ENCODE measurements at regions not wholly inside any gene's neighbourhood (a gene's known extent, or its start where the extent isn't known, plus 50 kb on each side); places are given as distances from the start of the nearest gene placed in this dataset.

GRCh38 chr9:22645893-22646292, 199.3 kb downstream of the DMRTA1 start:
- Histone ChIP-seq H3K4me3 (no peak overlapping the region), H3F3A (ENCODE audit: low read depth) (no peaks in the 10 kb centered on the region), H2AFZ (replicated peaks) (no peak overlapping the region), H3K36me3 (no peaks in the 10 kb centered on the region), H4K20me1 (ENCODE audit: low read depth) (no peaks in the 10 kb centered on the region), H3K4me1 (no peaks in the 10 kb centered on the region), H3K27me3 (no peaks in the 10 kb centered on the region), H3K27ac (no peak overlapping the region), H3K9me3 (ENCODE audit: low read depth) (no peaks in the 10 kb centered on the region), H3K79me2 (ENCODE audit: low read depth) (no peaks in the 10 kb centered on the region), H3K4me2 (no peak overlapping the region), H3K9ac (no peak overlapping the region)
- H3K4me3 Mint-ChIP-seq: no peak overlapping the region
- H3K27me3 Mint-ChIP-seq (ENCODE audit: insufficient read depth, low read depth): no peaks in the 10 kb centered on the region
- peaks cover 2% of the 10 kb centered on the region for H3K9me3 Mint-ChIP-seq
- DNase-seq (ENCODE audit: low spot score): no peak
- H3K36me3 Mint-ChIP-seq: no peaks in the 10 kb centered on the region
- no peaks in the 10 kb centered on the region for H3K4me1 Mint-ChIP-seq
- TF ChIP-seq EZH2phosphoT487 (IDR thresholded peaks at IDR 0.05): no peak
- TF ChIP-seq, protein P1, sequence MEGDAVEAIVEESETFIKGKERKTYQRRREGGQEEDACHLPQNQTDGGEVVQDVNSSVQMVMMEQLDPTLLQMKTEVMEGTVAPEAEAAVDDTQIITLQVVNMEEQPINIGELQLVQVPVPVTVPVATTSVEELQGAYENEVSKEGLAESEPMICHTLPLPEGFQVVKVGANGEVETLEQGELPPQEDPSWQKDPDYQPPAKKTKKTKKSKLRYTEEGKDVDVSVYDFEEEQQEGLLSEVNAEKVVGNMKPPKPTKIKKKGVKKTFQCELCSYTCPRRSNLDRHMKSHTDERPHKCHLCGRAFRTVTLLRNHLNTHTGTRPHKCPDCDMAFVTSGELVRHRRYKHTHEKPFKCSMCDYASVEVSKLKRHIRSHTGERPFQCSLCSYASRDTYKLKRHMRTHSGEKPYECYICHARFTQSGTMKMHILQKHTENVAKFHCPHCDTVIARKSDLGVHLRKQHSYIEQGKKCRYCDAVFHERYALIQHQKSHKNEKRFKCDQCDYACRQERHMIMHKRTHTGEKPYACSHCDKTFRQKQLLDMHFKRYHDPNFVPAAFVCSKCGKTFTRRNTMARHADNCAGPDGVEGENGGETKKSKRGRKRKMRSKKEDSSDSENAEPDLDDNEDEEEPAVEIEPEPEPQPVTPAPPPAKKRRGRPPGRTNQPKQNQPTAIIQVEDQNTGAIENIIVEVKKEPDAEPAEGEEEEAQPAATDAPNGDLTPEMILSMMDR (IDR thresholded peaks at IDR 0.05): no peak
- no peak for TF ChIP-seq EZH2 (IDR thresholded peaks at IDR 0.05)
- no peak overlapping the region for H3K27ac Mint-ChIP-seq

DNA sequence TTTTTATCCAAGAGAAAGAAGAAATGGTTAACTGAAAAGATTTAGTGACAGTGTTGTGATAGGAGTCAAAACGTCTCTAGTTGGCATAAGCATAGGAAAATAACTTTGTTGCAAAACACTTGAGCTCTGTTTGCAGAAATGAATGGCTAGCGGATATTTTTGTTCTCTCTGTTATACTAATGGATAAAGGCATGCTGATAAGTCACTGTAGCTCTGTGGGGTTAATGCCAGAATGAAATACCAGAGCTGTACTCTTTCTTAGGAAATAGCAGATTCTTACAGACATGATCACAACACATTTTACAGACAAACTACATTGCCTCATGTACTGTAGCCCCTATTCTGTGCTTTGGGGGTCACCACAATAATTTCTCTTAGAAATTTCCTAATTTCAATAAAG, 202.8 kb downstream of the DMRTA1 start:
- Mint-ChIP-seq H3K4me3 (no peak overlapping the region), H3K36me3 (no peaks in the 10 kb centered on the region), H3K27me3 (ENCODE audit: insufficient read depth, low read depth) (no peaks in the 10 kb centered on the region), H3K9me3 (peaks cover 2% of the 10 kb centered on the region), H3K4me1 (no peaks in the 10 kb centered on the region), H3K27ac (no peak overlapping the region)
- H3K4me3 ChIP-seq: no peak overlapping the region
- no peaks in the 10 kb centered on the region for H3K79me2 ChIP-seq (ENCODE audit: low read depth)
- H3K9ac ChIP-seq: no peak overlapping the region
- H3K36me3 ChIP-seq: no peaks in the 10 kb centered on the region
- no peak for TF ChIP-seq EZH2phosphoT487 (IDR thresholded peaks at IDR 0.05)
- TF ChIP-seq EZH2 (IDR thresholded peaks at IDR 0.05): no peak
- TF ChIP-seq, protein P1 (IDR thresholded peaks at IDR 0.05): no peak
- DNase-seq (ENCODE audit: low spot score): no peak
- no peaks in the 10 kb centered on the region for H3K27me3 ChIP-seq
- H3K9me3 ChIP-seq (ENCODE audit: low read depth): no peaks in the 10 kb centered on the region
- no peak overlapping the region for H3K27ac ChIP-seq
- no peaks in the 10 kb centered on the region for H3K4me1 ChIP-seq
- H4K20me1 ChIP-seq (ENCODE audit: low read depth): no peaks in the 10 kb centered on the region
- no peak overlapping the region for H3K4me2 ChIP-seq
- H3F3A ChIP-seq (ENCODE audit: low read depth): no peaks in the 10 kb centered on the region
- H2AFZ ChIP-seq (replicated peaks): no peak overlapping the region

DNA sequence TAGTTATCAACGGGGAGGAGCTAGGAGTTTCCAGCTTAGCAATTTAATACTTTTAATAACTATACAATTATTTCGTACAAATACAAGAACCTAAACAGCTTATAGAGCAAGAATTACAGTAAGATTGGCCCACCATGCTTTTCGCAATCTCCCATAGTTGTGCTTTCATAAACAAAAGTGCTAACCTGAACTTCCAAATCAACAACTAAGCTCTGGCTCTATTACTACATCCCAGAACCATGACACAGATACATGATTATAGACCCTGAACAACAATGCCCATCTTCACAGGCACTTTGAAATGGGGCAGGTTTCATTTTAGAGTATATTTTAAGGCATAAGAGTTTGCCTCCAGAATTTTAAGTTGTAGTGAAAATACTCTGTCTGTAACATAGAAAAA, 203.5 kb downstream of the DMRTA1 start:
- H3K9me3 ChIP-seq (ENCODE audit: low read depth): no peaks in the 10 kb centered on the region
- Mint-ChIP-seq H3K27ac (no peak overlapping the region), H3K4me1 (no peaks in the 10 kb centered on the region), H3K36me3 (no peaks in the 10 kb centered on the region), H3K27me3 (ENCODE audit: insufficient read depth, low read depth) (no peaks in the 10 kb centered on the region), H3K4me3 (no peak overlapping the region), H3K9me3 (peaks cover 2% of the 10 kb centered on the region)
- H3K4me1 ChIP-seq: no peaks in the 10 kb centered on the region
- H3K79me2 ChIP-seq (ENCODE audit: low read depth): no peaks in the 10 kb centered on the region
- H3K27ac ChIP-seq: no peak overlapping the region
- H2AFZ ChIP-seq (replicated peaks): no peak overlapping the region
- H4K20me1 ChIP-seq (ENCODE audit: low read depth): no peaks in the 10 kb centered on the region
- H3K27me3 ChIP-seq: no peaks in the 10 kb centered on the region
- no peak overlapping the region for H3K4me2 ChIP-seq
- H3K36me3 ChIP-seq: no peaks in the 10 kb centered on the region
- DNase-seq (ENCODE audit: low spot score): no peak
- H3K9ac ChIP-seq: no peak overlapping the region
- TF ChIP-seq EZH2 (IDR thresholded peaks at IDR 0.05) (no peak), EZH2phosphoT487 (IDR thresholded peaks at IDR 0.05) (no peak)
- TF ChIP-seq, protein P1 (IDR thresholded peaks at IDR 0.05): no peak
- H3K4me3 ChIP-seq: no peak overlapping the region
- no peaks in the 10 kb centered on the region for H3F3A ChIP-seq (ENCODE audit: low read depth)

- Histone ChIP-seq H3K4me1 (no peaks in the 10 kb centered on the region), H3K4me2 (no peak overlapping the region), H3K27me3 (no peaks in the 10 kb centered on the region), H3K27ac (no peak overlapping the region), H3K79me2 (ENCODE audit: low read depth) (no peaks in the 10 kb centered on the region), H3K9me3 (ENCODE audit: low read depth) (no peaks in the 10 kb centered on the region), H3K9ac (no peak overlapping the region), H3F3A (ENCODE audit: low read depth) (no peaks in the 10 kb centered on the region), H4K20me1 (ENCODE audit: low read depth) (no peaks in the 10 kb centered on the region), H3K4me3 (no peak overlapping the region), H3K36me3 (no peaks in the 10 kb centered on the region), H2AFZ (replicated peaks) (no peak overlapping the region)
- H3K9me3 Mint-ChIP-seq: peaks cover 2% of the 10 kb centered on the region
- no peak overlapping the region for H3K27ac Mint-ChIP-seq
- no peak for TF ChIP-seq EZH2phosphoT487 (IDR thresholded peaks at IDR 0.05)
- TF ChIP-seq, protein P1 (IDR thresholded peaks at IDR 0.05): no peak
- no peak for TF ChIP-seq EZH2 (IDR thresholded peaks at IDR 0.05)
- H3K36me3 Mint-ChIP-seq: no peaks in the 10 kb centered on the region
- H3K27me3 Mint-ChIP-seq (ENCODE audit: insufficient read depth, low read depth): no peaks in the 10 kb centered on the region
- no peak for DNase-seq (ENCODE audit: low spot score)
- H3K4me3 Mint-ChIP-seq: no peak overlapping the region
- H3K4me1 Mint-ChIP-seq: no peaks in the 10 kb centered on the region
Observed at GRCh38 chr9:22650946-22651345, 204.3 kb downstream of the DMRTA1 start.

Data from neural progenitor cell (in vitro differentiated cells).